ENCODE measurements at regions not wholly inside any gene's neighbourhood (a gene's known extent, or its start where the extent isn't known, plus 50 kb on each side); places are given as distances from the start of the nearest gene placed in this dataset.

DNA sequence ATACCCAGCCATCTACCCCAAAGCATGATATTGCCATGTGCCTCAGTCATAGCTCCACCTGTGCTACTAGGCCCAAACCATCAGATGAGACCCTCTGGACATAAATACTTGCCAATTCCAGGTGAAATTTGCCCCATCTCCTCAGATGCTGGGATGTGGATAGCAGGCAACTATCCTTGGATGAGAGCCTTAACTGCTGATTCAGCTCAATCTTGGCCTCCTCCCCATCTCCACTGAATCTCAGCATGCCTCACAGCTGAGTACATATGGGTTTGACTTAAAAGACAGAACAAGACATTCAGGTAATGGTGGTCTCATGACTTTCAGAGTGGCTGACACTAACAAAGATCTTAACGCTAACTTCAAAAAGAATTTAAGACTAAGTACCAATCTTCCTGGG is 50.8 kb upstream of the KLHL13 start:
- no peak for DNase-seq (ENCODE audit: low spot score)

DNA sequence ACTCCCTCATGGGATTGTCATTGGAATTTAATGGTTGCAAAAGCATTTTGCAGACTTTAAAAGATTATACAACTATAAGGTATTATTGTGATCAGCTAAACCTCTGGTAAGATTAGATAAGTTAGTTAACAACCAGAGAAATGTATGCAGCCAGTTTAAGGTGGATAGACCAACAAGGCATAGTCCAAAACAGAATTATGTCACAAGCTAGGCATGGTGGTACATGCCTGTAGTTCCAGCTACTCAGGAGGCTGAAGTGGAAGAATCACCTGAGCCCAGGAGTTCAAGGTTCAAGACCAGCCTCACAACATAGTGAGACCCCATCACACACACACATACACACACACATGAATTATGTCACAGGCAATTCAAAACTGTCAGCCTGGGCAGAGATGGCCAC is 54.7 kb upstream of the KLHL13 start:
- DNase-seq (ENCODE audit: low spot score) = no peak

DNA sequence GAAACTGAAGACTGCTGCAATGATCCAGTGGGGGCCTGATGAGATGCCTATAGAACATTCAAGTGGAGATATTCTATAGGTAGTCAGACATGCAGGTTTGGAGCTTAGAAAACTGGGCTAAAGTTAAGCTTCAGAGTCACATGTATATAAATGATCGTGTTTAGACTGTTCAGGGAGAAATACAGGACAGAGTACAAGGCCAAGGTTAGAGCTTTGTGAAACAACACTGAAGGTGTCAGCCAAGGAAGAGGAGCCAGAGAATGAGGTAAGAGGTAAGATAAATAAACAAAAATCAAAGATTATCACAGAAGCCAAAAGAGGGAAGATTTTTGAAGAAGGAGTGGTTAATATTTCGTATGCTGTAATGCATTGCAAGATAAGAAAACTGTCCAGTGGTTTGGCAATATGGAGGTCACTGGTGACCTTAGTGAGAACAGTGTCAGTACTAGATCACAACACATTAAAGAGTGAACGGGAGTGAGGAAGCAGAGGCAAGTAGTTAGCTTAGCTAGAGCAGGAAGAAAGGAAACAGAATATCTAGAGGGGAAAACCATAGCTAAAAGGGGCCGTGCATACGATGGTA is 58.0 kb upstream of the KLHL13 start:
- no peak for DNase-seq (ENCODE audit: low spot score)

DNA sequence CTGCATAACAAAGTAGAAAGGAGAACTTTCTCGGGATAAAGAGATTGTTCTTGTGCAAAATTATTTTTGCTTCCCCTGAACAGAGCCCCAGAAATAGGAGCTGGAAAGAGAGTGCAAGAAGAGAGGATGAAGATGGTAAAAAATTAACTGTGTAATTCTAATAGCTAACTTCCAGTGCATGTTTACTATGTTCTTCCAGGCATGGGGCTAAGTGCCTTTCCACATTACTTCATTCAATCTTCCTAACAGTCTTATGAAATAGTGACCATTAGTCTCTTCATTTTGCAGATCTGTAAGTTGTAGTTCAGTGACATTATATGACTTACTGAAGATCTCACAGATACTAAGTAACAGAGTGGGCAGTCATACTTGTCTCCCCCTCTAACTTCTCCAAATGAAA is 61.1 kb upstream of the KLHL13 start:
- no peak for DNase-seq (ENCODE audit: low spot score)

DNA sequence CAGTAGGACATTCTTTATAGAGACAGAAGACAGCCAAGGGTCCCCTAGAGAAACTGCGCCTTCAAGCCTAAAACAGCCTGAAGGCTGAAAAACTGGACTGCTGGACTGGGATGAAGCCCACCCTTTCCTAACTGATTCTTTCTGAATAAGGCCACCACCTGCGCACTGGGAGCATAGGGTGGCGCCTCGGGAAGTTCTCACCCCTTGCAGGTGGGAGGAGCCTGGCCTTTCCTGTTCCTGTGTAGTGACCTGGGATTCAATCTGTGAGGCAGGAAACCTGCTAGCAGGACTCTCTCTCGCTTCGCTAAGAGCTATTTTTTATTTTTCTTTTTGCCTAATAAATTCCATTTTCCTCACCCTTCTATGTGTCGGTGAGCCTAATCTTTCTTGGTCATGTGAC is 61.8 kb upstream of the KLHL13 start:
- no peak for DNase-seq (ENCODE audit: low spot score)

DNA sequence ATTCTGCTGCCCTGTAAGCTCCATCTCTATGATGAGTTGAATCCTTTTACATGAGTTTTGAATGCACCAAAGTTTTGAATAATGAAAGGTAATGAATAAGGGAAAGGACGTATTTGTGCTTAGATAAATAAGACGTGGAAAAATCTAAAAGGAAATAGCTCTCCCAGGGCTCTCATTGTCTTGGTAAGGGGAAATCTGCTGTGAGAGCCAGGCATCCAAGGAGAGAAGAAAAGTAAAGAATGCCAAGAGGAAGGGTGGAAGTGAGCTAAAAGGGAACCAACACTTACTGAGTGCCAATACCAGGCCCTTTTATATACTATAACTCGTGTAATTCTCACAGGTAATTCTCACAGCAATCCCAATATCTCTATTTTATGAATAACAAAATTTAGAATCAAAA is 62.6 kb upstream of the KLHL13 start:
- DNase-seq (ENCODE audit: low spot score) = no peak

DNA sequence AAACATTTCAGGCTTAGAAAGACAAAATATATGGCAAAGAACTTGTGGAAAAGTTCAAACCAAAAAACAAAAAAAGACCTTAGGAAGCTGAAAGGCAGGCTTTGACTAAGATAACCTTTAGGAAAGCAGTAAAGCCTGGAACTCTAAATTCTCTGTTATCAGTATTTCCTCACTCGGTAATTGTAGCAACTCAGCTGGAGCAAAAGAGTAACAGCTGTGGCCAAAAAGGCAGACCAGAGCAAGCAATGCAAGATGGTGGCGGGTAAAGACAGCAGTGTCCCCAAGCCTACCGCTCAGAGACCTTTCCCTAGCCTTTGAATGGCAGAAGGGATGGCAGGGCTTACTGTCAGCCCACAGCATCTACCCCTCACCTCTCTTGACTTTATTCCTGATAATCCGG is 63.1 kb upstream of the KLHL13 start:
- no peak for DNase-seq (ENCODE audit: low spot score)

DNA sequence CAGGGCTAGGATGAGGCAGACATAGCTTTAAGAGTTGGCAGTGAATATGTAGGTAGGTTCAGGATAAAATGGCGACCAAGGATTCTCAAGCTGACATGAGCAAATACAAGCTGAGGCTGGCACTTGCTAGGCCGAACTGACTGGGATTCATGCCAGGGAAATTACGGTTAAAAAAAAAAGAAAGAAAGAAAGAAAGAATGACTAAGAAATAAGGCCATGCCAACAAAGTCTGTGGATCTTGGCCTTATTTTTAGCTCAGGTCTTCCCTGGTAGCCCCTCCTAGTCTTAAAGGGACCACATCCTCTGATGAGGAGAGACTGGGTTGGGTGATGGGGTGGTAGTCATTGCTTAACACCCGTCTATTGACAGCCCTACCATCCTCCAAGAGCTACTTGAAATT is 64.4 kb upstream of the KLHL13 start:
- no peak for DNase-seq (ENCODE audit: low spot score)

DNA sequence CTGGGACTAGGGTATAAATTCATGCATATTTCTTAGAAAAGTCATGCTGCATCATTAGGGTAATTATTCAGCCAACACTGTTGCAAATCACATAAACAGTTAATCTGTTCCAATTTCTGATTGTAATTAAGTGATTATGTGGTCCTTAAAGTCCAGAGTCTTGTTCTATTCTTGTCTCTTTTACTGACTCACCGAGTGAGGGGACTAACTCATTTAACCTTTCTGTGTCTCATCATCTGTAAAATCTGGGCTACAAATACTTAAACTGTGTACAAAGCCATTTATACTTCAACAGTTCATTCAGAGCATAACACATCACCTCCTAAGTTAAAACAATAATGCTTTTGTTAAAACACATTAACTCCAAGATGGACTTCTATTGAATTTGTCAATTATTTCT is 65.4 kb upstream of the KLHL13 start:
- DNase-seq (ENCODE audit: low spot score) = no peak

DNA sequence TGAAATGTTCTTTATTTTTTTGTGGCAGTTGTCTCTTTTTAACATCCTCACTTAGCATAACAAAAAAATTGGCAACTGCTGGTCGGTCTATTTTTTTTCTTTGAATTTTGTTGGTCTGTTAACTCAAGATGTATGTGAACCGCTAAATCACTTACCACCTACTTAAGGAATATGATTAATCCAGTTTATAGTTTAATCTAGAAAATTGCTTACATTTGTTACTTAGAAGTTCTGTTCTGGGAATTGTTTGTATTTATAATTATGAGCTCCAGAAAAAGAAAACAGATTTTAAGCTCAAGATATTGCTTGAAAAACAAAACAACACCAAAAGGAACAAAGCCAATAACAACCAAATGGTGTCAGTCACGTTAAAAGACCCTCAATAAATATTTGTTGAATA is 66.1 kb upstream of the KLHL13 start:
- DNase-seq (ENCODE audit: low spot score) = no peak

DNA sequence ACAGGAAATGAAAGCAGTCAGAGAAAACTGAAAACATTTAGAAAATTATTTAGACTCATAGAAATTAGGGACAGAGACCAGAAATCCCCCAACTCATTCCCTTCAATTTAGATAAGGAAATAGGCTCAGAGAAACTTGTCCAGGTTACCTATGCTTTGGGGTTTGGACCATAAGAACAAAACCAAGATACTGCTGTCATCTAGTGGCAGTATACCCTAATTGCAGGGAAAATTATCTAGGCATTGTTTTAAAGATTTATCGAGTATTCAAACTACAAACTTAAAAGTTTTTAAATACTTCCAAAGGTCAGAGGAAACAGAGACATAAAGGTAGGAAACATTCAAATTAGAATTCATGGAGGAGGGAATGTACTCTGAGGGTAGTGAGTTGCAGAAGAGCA is 67.0 kb upstream of the KLHL13 start:
- DNase-seq (ENCODE audit: low spot score) = no peak

DNA sequence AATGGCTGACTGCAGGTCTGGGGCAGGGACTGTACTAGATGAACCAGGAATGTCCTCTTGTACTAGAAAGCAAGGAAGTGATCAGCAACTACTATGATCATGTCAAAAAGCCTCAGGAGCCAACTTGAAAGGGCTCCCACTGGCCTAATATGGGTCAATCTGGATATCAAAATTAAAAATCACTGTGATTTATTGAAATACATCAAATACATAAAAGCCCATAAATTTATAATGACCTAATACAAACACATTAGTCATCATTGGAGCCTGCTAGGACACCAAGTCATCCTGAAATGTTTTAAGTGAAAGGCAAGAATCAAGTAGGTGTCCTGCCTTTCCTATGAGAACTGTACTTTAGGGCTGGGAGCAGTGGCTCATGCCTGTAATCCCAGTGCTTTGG is 70.5 kb upstream of the KLHL13 start:
- DNase-seq (ENCODE audit: low spot score) = no peak

DNA sequence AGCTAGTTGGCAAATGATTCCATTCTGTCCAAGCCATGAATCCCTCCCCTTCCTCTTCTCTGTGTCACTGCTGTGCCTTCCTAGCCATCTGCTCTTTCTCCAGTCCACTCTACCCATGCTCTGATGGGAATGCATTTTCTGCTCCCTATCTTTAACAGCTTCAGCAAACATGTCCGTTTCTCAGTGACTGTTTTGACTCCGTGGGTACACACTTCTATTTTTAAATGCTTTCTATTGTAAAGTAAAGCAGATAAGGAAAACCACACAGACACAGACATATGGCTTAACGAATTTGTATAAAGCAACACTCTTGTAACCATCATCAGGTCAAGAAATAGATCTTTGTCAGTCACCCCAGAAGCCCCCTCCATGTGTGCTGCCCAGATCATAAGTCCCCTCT is 72.4 kb upstream of the KLHL13 start:
- DNase-seq (ENCODE audit: low spot score) = no peak

DNA sequence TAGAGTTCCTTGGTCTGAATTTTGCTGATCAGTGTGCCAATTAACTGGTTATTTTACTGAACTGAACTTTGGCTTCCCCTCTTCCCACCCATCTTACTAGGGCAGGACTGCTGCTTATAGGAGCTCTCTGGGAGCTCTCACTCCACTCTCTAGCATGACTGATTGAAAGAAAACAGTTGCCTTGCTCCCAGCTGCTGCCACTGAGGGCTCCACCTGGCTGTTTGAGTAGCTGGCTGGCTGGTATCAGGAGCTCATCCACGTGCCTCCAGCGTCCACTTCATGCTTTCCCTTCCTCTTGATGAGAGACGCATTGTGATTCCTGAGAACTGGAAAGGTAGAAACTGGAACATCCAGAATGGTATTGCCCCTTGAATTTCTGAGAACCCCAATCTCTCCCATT is 73.0 kb upstream of the KLHL13 start:
- DNase-seq (ENCODE audit: low spot score) = no peak

DNA sequence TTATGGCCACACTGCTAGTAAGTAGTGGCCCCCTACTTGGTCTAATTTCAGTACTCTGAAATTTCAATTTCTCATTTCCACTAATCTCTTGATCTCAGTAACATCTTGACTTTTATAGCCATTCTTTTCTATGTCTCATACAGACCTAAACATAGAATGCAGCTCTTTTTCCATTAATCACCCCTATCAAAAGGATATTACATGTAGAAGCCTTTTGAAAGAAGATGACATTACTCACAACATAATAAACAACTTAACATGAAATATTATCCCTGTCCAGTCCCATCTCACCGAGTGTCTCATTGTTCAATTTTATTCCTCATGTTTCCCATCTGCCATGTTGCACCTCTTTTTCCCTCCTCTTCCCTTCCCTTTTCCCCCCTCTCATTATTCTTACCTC is 81.1 kb upstream of the KLHL13 start:
- DNase-seq (ENCODE audit: low spot score) = no peak

DNA sequence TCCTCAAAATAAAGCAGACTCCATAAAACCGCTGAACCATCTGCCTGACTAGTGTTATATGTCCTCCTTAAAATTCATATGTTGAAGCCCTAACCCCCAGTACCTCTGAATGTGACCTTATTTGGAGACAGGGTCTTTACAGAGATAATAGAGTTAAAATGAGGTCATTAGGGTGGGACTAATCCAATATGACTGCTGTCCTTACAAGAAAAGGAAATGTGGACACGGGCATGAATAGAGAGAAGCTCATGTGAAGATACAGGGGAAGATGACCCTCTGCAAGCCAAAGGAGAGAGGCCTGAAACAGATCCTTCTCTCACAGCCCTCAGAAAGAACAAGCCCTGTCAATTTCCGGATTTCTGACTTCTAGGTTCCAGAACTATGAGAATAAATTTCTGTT is 82.0 kb upstream of the KLHL13 start:
- DNase-seq (ENCODE audit: low spot score) = no peak

DNA sequence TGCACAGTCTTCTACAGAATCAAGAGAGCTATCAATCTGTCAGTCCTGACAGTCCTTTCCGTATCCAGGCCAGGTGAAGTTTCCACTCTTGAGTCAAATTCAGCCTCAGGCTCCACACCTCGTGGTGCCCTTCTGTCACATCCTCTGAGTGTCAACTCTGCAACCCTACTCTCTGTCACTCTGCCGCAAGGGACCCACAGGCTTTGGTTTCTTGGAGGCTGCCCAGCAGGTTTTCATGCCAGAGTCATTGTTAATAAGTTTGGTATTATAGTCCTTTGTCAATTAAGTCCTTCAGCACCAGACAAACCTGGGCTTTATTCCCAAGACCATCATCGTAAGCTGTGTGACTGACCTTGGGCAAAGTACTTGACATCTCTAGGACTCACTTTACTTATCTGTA is 83.4 kb upstream of the KLHL13 start:
- DNase-seq (ENCODE audit: low spot score) = no peak

DNA sequence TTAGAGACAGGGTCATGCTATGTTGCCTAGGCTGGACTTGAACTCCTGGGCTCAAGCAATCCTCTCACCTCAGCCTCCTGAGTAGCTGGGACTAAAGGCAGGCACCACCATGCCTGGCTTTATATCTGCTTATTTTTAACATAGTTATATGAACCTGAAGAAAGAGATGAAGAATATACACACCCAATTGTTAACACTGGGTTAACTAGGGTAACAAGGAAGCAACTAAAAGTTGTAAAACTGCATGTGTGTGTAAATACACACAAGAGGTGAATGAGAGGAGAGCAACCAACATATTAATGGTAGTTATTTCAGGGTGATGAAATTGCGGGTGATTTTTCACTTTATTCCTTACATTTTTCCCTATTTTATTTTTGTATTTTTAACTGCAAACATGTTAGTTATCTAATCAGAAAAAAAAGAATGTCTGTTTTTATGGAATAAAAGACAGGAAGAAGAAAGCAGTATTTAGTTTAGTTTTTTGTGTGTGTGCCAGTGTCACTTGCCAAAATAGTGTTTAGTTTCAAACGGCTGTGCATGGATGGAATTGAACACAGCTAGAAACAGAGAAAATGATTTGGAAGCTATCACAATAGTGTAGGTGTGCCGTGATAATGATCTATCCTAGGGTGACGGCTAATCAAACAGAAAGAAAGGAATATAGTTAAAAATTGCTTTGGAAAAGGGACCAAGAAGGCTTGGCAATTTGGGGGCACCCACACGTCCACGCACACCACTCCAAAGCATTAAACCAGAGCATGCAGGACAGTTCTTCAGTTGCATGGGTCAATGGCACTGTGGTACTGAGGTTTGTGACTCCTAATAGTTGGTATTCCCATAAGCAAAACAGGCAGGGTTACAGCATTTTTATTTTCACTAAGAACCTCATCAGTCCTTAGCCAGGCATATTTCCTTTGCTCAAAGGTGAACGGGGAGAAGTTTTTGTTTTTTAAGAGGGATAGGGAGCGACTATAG is 89.1 kb upstream of the KLHL13 start:
- no peak for DNase-seq (ENCODE audit: low spot score)

DNA sequence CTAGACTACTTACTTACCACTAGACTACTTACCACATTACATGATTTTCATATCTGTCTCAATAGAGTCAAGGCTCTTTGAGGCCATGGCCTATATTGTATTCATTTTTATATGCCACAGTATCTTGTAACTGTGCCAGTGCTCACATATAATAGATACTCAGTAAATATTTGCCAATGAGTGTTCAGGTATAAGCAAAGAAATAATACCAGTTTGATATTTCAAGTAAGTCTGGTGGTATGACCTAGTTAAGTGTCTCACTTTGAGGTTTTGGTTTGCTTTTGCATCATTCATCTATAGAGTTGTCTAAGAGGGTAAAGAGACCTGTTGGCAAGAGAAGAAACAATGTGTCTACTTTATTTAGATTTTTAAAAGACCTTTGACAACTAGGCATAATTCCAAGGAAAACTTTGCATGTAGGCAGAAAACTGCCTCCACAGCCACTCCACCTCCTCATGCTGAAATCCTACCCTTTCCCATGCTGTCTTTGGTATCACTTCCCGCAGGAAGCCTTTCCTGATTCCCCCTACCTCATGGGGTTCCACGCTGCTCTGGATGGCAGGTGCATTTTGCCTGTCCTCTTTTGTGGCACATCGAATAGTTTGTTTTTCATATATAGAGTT is 91.3 kb upstream of the KLHL13 start:
- no peak for DNase-seq (ENCODE audit: low spot score)

DNA sequence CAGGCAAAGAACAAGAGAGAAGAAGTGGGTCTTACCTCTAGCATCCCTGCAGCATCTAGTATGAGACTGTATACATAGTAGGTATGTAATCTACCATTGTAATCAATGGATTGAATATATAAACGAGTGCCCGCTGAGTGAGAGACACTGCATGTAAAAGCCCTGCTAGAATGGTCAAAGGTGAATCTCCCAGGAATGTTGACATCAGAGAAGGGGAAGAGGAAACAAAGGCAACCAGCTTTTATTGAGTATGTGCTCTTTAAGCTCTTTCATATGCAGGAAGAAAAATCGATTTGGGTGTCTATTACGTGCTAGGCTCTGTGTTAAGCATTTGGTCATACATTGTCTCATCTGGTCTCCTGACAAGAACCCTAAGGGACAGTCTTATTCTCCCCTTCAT is 91.9 kb upstream of the KLHL13 start:
- no peak for DNase-seq (ENCODE audit: low spot score)

DNA sequence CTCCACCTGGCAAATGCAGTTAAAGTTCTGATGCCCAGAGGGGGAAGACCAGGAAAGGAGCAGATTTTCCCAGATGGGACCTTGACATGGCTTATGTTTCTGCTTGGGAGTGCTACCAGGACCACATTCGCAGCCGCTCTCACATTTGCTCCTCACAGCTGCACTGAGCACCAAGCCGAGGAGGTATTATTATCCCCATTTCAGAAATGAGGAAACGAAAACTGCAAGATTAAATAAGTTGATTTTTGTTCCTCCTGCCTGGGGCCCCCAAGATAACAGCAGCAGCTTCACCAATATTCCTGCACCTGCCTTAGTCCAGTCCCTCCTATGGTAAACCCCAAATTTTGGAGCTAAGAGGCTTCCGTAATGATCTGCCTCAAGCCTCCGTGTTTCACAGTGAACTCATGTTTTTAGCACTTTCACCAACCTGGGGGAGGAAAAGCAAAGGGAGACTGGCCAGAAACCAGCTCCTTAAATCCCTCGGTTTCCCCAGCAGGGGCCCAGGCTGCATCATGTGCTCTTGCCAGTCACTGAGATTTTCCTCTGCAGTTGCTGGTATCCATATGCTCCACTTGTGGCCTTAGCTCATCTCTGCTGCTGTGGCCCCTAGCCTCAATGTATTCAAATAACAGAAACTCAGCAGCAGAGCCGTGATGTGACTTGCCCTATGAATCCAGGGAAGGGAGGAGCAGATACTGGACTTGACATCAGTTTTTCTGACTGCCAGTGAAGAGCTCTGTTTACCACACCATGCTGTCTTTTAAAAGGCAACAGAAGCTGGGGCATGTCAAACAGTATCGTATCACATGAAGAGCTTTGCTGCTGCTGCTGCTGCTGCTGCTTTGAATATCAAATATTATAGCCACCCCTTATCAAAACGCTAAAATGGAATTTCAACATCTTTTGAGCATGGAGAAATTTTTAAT is 95.5 kb upstream of the KLHL13 start:
- DNase-seq (ENCODE audit: low spot score) = no peak

DNA sequence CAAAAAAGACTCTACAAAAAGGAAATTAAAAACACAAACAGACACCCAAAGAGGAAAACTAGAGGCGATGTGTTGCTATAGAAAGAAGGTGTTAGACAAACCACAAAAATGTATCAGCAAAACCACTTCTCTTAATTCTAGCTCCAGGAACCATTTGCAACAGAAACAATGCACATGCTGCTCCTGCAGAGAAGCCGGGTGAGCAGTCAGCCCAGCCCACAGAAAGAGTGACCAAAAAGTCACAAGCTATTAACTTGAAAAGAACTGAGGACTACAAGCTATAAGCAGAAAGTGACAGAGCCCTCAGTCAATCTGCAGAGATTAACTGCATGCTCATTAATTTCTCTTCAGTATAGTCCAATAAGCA is 96.2 kb upstream of the KLHL13 start:
- DNase-seq (ENCODE audit: low spot score) = no peak
